ENCODE measurements at regions not wholly inside any gene's neighbourhood (a gene's known extent, or its start where the extent isn't known, plus 50 kb on each side); places are given as distances from the start of the nearest gene placed in this dataset.

- Histone ChIP-seq H3K9me3 (no peaks in the 10 kb centered on the region), H3K27ac (no peak overlapping the region), H3K4me3 (no peak overlapping the region), H3K4me2 (no peak overlapping the region), H3K4me1 (no peaks in the 10 kb centered on the region)
- FAIRE-seq (no peak), DNase-seq (ENCODE audit: low read depth in 1 of 2, low spot score in 1 of 2) (no peak), ATAC-seq (no peak)
- ChIA-PET CTCF (no interaction called here), POLR2A (no interaction called here)
- no peak for TF ChIP-seq PBX3 (IDR thresholded peaks at IDR 0.05)
- TF ChIP-seq, protein P1, sequence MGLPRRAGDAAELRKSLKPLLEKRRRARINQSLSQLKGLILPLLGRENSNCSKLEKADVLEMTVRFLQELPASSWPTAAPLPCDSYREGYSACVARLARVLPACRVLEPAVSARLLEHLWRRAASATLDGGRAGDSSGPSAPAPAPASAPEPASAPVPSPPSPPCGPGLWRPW (IDR thresholded peaks at IDR 0.05), result no peak
- TF ChIP-seq ZSCAN20 (CRISPR knock-in tag; IDR thresholded peaks at IDR 0.05), result no peak
- no peak for TF ChIP-seq KDM1A (IDR thresholded peaks at IDR 0.05; ENCODE audit: low read depth)
- no peak for TF ChIP-seq HEYL (CRISPR knock-in tag; IDR thresholded peaks at IDR 0.05)
- TF ChIP-seq CEBPB (IDR thresholded peaks at IDR 0.05), result no peak
- TF ChIP-seq, protein P2, sequence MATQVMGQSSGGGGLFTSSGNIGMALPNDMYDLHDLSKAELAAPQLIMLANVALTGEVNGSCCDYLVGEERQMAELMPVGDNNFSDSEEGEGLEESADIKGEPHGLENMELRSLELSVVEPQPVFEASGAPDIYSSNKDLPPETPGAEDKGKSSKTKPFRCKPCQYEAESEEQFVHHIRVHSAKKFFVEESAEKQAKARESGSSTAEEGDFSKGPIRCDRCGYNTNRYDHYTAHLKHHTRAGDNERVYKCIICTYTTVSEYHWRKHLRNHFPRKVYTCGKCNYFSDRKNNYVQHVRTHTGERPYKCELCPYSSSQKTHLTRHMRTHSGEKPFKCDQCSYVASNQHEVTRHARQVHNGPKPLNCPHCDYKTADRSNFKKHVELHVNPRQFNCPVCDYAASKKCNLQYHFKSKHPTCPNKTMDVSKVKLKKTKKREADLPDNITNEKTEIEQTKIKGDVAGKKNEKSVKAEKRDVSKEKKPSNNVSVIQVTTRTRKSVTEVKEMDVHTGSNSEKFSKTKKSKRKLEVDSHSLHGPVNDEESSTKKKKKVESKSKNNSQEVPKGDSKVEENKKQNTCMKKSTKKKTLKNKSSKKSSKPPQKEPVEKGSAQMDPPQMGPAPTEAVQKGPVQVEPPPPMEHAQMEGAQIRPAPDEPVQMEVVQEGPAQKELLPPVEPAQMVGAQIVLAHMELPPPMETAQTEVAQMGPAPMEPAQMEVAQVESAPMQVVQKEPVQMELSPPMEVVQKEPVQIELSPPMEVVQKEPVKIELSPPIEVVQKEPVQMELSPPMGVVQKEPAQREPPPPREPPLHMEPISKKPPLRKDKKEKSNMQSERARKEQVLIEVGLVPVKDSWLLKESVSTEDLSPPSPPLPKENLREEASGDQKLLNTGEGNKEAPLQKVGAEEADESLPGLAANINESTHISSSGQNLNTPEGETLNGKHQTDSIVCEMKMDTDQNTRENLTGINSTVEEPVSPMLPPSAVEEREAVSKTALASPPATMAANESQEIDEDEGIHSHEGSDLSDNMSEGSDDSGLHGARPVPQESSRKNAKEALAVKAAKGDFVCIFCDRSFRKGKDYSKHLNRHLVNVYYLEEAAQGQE (IDR thresholded peaks at IDR 0.05), result no peak
- TF ChIP-seq POLR2A (IDR thresholded peaks at IDR 0.05; ENCODE audit: low read length), result no peak
- no peak for TF ChIP-seq USF2 (IDR thresholded peaks at IDR 0.05)
- no peak for TF ChIP-seq TP53 (CRISPR knock-in tag; IDR thresholded peaks at IDR 0.05)
- TF ChIP-seq CHD2 (IDR thresholded peaks at IDR 0.05; ENCODE audit: low read length, partially characterized antibody), result no peak
- TF ChIP-seq NR3C1 (IDR thresholded peaks at IDR 0.05), result no peak
- no peak for TF ChIP-seq EHF (CRISPR knock-in tag; IDR thresholded peaks at IDR 0.05)
- no peak for TF ChIP-seq ZFP36 (IDR thresholded peaks at IDR 0.05; ENCODE audit: borderline replicate concordance, partially characterized antibody)
- no peak for TF ChIP-seq JUN (IDR thresholded peaks at IDR 0.05)
- TF ChIP-seq HOXB5 (CRISPR knock-in tag; IDR thresholded peaks at IDR 0.05), result no peak
- no peak for TF ChIP-seq CHD4 (IDR thresholded peaks at IDR 0.05; ENCODE audit: borderline replicate concordance)
These were observed 466.0 kb downstream of the NYAP2 start for GRCh38 chr2:225865468-225865867.

- 85% methylated on average over 1 of the region's 1 CpG for WGBS (ENCODE audit: missing lambda C conversion rate)
- POLR2A ChIA-PET, result no interaction called here
- ATAC-seq, result no peak
- H3K9me3 ChIP-seq, result no peaks in the 10 kb centered on the region
- CTCF ChIA-PET, result no interaction called here
- DNase-seq (ENCODE audit: low read depth in 1 of 2, low spot score in 1 of 2), result no peak
- TF ChIP-seq MAFK (IDR thresholded peaks at IDR 0.05; ENCODE audit: partially characterized antibody) (peak; percentile 77), RFX5 (IDR thresholded peaks at IDR 0.05) (no peak), KDM5A (IDR thresholded peaks at IDR 0.05) (no peak)
- H3K4me2 ChIP-seq, result no peak overlapping the region
- no peak overlapping the region for H3K4me3 ChIP-seq
- no peaks in the 10 kb centered on the region for H3K4me1 ChIP-seq
- no peak for FAIRE-seq
- no peak overlapping the region for H3K27ac ChIP-seq
These were observed 464.9 kb downstream of the NYAP2 start for GRCh38 chr2:225864394-225864793.

DNA sequence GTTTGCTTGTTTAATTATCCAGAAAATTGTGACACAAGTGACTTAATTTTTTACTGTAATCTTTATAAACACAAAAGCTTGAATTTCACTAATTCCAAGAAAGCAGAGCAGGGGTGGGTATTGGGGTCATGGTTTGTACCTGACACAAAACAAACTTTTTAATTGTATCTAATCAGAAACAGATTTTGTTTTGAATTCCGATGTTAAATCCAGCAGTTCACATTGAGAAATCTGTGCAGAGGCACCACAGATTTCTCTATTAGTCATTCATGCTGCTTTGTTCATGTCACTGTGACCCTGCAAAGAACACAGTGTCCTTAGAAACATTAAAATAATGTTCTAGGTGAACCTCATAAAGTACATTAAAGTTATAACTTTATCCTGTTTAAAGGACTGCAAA lies 443.4 kb downstream of the NYAP2 start:
- WGBS (ENCODE audit: missing lambda C conversion rate), result 46% methylated on average over 1 of the region's 1 CpG
- H3K4me3 ChIP-seq, result no peak overlapping the region
- TF ChIP-seq EHF (CRISPR knock-in tag; IDR thresholded peaks at IDR 0.05) (no peak), MAZ (IDR thresholded peaks at IDR 0.05; ENCODE audit: borderline replicate concordance, low read depth, low read length) (no peak), MYC (IDR thresholded peaks at IDR 0.05; ENCODE audit: borderline replicate concordance, low read length) (no peak), JUNB (IDR thresholded peaks at IDR 0.05) (no peak), FOXS1 (CRISPR knock-in tag; IDR thresholded peaks at IDR 0.05) (no peak), POLR2A (IDR thresholded peaks at IDR 0.05; ENCODE audit: low read length) (no peak), CEBPB (IDR thresholded peaks at IDR 0.05) (no peak)
- no peak for FAIRE-seq
- H3K4me2 ChIP-seq, result no peak overlapping the region
- DNase-seq (ENCODE audit: low read depth in 1 of 2, low spot score in 1 of 2), result no peak
- ATAC-seq, result no peak
- CTCF ChIA-PET, result no interaction called here
- H3K9me3 ChIP-seq, result no peaks in the 10 kb centered on the region
- POLR2A ChIA-PET, result no interaction called here
- H3K4me1 ChIP-seq, result peaks cover 4% of the 10 kb centered on the region; the same call in 1 of the 3 replicates
- peak overlapping the region in 1 of 2 experiments; percentile 27; a peak in 1 of 6 replicates for H3K27ac ChIP-seq

Measured in A549 (cell line).